OCI-LY7 (cell line): ENCODE measurements at regions not wholly inside any gene's neighbourhood (a gene's known extent, or its start where the extent isn't known, plus 50 kb on each side); places are given as distances from the start of the nearest gene placed in this dataset.

Experiments used
- EZH2phosphoT487 ChIP-seq: fragments of 200-600 bp; sonication (generic); IDR thresholded peaks from 2 replicates; pipeline ENCODE4 v1.6.1; 2018; ENCODE audit warnings: low read depth, borderline replicate concordance, mild to moderate bottlenecking, mixed run types, antibody characterized with exemption, low read length, moderate library complexity, mixed read lengths
- TF ChIP-seq, protein P1 (sequence below): fragments of 200-600 bp; sonication (generic); conservative IDR thresholded peaks from 2 replicates; pipeline ENCODE4 v1.5.1; 2014; ENCODE audit warnings: mild to moderate bottlenecking, antibody characterized with exemption, low read length, moderate library complexity, mixed read lengths

DNA sequence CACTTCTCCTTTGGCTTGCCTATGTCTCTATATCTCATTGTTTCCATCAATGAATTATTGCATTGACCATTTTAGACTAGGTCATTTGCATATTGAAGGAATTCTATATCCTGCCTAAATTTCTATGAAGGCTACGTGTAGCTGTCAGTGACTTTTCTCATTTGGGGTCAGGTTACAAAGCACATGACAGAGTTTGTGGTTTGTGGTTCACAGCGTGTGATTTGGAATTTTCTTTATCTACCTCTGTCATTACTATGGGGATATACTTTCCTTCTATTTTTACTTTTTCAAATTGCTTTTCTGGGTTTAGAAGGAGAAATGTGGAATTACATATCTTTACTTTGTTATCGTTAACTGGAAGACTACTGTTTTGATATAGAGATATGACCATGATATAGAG, 317.3 kb upstream of the CFAP20DC start:
- TF ChIP-seq, protein P1, sequence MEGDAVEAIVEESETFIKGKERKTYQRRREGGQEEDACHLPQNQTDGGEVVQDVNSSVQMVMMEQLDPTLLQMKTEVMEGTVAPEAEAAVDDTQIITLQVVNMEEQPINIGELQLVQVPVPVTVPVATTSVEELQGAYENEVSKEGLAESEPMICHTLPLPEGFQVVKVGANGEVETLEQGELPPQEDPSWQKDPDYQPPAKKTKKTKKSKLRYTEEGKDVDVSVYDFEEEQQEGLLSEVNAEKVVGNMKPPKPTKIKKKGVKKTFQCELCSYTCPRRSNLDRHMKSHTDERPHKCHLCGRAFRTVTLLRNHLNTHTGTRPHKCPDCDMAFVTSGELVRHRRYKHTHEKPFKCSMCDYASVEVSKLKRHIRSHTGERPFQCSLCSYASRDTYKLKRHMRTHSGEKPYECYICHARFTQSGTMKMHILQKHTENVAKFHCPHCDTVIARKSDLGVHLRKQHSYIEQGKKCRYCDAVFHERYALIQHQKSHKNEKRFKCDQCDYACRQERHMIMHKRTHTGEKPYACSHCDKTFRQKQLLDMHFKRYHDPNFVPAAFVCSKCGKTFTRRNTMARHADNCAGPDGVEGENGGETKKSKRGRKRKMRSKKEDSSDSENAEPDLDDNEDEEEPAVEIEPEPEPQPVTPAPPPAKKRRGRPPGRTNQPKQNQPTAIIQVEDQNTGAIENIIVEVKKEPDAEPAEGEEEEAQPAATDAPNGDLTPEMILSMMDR = no peak
- no peak for TF ChIP-seq EZH2phosphoT487
